A549 (cell line): ENCODE measurements at regions not wholly inside any gene's neighbourhood (a gene's known extent, or its start where the extent isn't known, plus 50 kb on each side); places are given as distances from the start of the nearest gene placed in this dataset.

Experiments used
- ATAC-seq, 2 experiments: fragments of 200-7000 bp in 1 of 2; fragments of >200 bp in 1 of 2; cut with Nextera tagmentation in 1 of 2; cut with Tn5 transposase in 1 of 2; 3 replicates each; pipeline versions ENCODE4 v1.8.0 to v1.9.1; 2018 to 2020; ENCODE audit warnings: mild to moderate bottlenecking in 1 of 2, moderate library complexity in 1 of 2
- CTCF ChIA-PET: fragments of 300-600 bp; sonication (Branson Sonifier 250); formaldehyde crosslinking; extraction: SDS; loops from one replicate; lab custom pipeline; 2021; ENCODE audit warnings: antibody characterized with exemption, inconsistent platforms; lab: Yijun Ruan, JAX
- POLR2A ChIA-PET: fragments of 350-600 bp; formaldehyde crosslinking; extraction: SDS; loops from one replicate; lab custom pipeline; 2021; ENCODE audit warnings: antibody characterized with exemption, inconsistent platforms; lab: Yijun Ruan, JAX
- DNase-seq, 2 experiments: peaks; one replicate each; pipeline versions ENCODE4 v3.0.0 to v3.0.0-alpha.2; 2011 to 2016; ENCODE audit warnings: low read depth in 1 of 2, low spot score in 1 of 2
- FAIRE-seq: peaks from 2 replicates; lab custom pipeline; 2011; peaks lifted over from hg19 to GRCh38; lab: Jason Lieb, UNC
- H3K27ac ChIP-seq, 2 experiments: fragments of >200 bp; sonication (Bioruptor Twin); formaldehyde crosslinking; 3 replicates each; pipeline ENCODE4 v1.5.1; 2016 to 2017
- H3K4me1 ChIP-seq: fragments of >200 bp; sonication (Bioruptor Twin); formaldehyde crosslinking; 3 replicates; pipeline ENCODE4 v1.6.1; 2016
- H3K4me2 ChIP-seq: fragments of >200 bp; sonication (Bioruptor Twin); formaldehyde crosslinking; 3 replicates; pipeline ENCODE4 v1.6.1; 2016
- H3K4me3 ChIP-seq: fragments of >200 bp; sonication (Bioruptor Twin); formaldehyde crosslinking; 3 replicates; pipeline ENCODE4 v1.5.1; 2016
- H3K9me3 ChIP-seq: fragments of >200 bp; sonication (Bioruptor Twin); formaldehyde crosslinking; 3 replicates; pipeline ENCODE4 v1.6.1; 2016
- ATOH8 ChIP-seq: fragments of 250-450 bp; sonication (Bioruptor Pico); IDR thresholded peaks from 2 replicates; pipeline ENCODE4 v1.5.0; 2020; ENCODE audit warnings: low read depth, mild to moderate bottlenecking, moderate library complexity
- BHLHE40 ChIP-seq: IDR thresholded peaks from 2 replicates; pipeline ENCODE4 v1.6.1; 2012; ENCODE audit warnings: low read depth, low read length, inconsistent platforms
- CBX2 ChIP-seq: fragments of 200-600 bp; sonication (generic); IDR thresholded peaks from 2 replicates; pipeline ENCODE4 v1.6.1; 2016; ENCODE audit warnings: low read depth, mild to moderate bottlenecking, borderline replicate concordance
- E2F6 ChIP-seq: IDR thresholded peaks from 2 replicates; pipeline ENCODE4 v1.6.1; 2012; ENCODE audit warnings: low read depth, borderline replicate concordance
- ELK1 ChIP-seq: fragments of 150-350 bp; IDR thresholded peaks from 2 replicates; pipeline ENCODE4 v1.6.1; 2014; ENCODE audit warnings: low read depth, mild to moderate bottlenecking, low read length
- FOXS1 ChIP-seq: fragments of 250-450 bp; sonication (Bioruptor Pico); IDR thresholded peaks from 2 replicates; pipeline ENCODE4 v1.5.0; 2020; ENCODE audit warnings: mild to moderate bottlenecking, moderate library complexity
- HES2 ChIP-seq: fragments of >200 bp; sonication (Bioruptor Twin); formaldehyde crosslinking; IDR thresholded peaks from 2 replicates; pipeline ENCODE4 v1.6.1; 2016
- HEYL ChIP-seq: fragments of 250-450 bp; sonication (Bioruptor Pico); IDR thresholded peaks from 2 replicates; pipeline ENCODE4 v1.8.0; 2021; ENCODE audit warnings: mild to moderate bottlenecking, moderate library complexity
- HMGXB4 ChIP-seq: fragments of 250-450 bp; sonication (Bioruptor Pico); IDR thresholded peaks from 2 replicates; pipeline ENCODE4 v1.5.0; 2021; ENCODE audit warnings: mild to moderate bottlenecking, moderate library complexity, borderline replicate concordance
- HOXB13 ChIP-seq: fragments of 250-450 bp; sonication (Bioruptor Pico); IDR thresholded peaks from 2 replicates; pipeline ENCODE4 v1.5.0; 2020; ENCODE audit warnings: low read depth, mild to moderate bottlenecking, moderate library complexity
- HOXB5 ChIP-seq: fragments of 250-450 bp; sonication (Bioruptor Pico); IDR thresholded peaks from 2 replicates; pipeline ENCODE4 v1.5.0; 2020; ENCODE audit warnings: mild to moderate bottlenecking, moderate library complexity
- RAD21 ChIP-seq, 2 experiments: fragments of >200 bp in 1 of 2; sonication (Bioruptor Twin) in 1 of 2; formaldehyde crosslinking in 1 of 2; IDR thresholded peaks in 1 of 2; conservative IDR thresholded peaks in 1 of 2; 2 replicates in 1 of 2; 3 replicates in 1 of 2; pipeline ENCODE4 v1.6.1; 2012 to 2018; ENCODE audit warnings: inconsistent platforms in 1 of 2
- RARB ChIP-seq: fragments of 250-450 bp; sonication (Bioruptor Pico); IDR thresholded peaks from 2 replicates; pipeline ENCODE4 v1.8.0; 2021; ENCODE audit warnings: mild to moderate bottlenecking, moderate library complexity
- REST ChIP-seq: fragments of 200-600 bp; sonication (generic); IDR thresholded peaks from 2 replicates; pipeline ENCODE4 v1.6.1; 2016; ENCODE audit warnings: antibody characterized with exemption, mild to moderate bottlenecking, moderate library complexity
- SMC3 ChIP-seq: fragments of >200 bp; sonication (Bioruptor Twin); formaldehyde crosslinking; IDR thresholded peaks from 3 replicates; pipeline ENCODE4 v1.6.1; 2018; ENCODE audit warnings: inconsistent platforms
- ZNF302 ChIP-seq: fragments of 250-450 bp; sonication (Bioruptor Pico); IDR thresholded peaks from 2 replicates; pipeline ENCODE4 v1.9.0; 2021; ENCODE audit warnings: inconsistent platforms, mild to moderate bottlenecking, moderate library complexity
- WGBS: methylation state at CpG from one replicate; pipeline ENCODE4 v1.1.6; 2017; ENCODE audit errors: missing lambda C conversion rate; 5-methylcytosine and 5-hydroxymethylcytosine counted together

- ChIA-PET CTCF (interaction anchor here (1.3 to 1.5 kb wide), 2 partner anchors 13 to 18 kb away, joined by 4 to 5 read pairs; no protein-coding TSS in a partner anchor), POLR2A (no interaction called here)
- no peak overlapping the region for H3K4me3 ChIP-seq
- no peak for TF ChIP-seq HOXB5
- no peak for TF ChIP-seq SMC3
- TF ChIP-seq REST, result no peak
- TF ChIP-seq E2F6, result no peak
- no peak for TF ChIP-seq FOXS1
- TF ChIP-seq BHLHE40, result no peak
- no peak for TF ChIP-seq HEYL (CRISPR knock-in tag)
- TF ChIP-seq ATOH8 (CRISPR knock-in tag), result no peak
- no peak for TF ChIP-seq HMGXB4 (CRISPR knock-in tag)
- TF ChIP-seq HOXB13 (CRISPR knock-in tag), result no peak
- no peak for TF ChIP-seq ELK1
- no peak for TF ChIP-seq CBX2
- TF ChIP-seq ZNF302, result no peak
- no peak for TF ChIP-seq HES2
- no peak for TF ChIP-seq RAD21 (conservative IDR thresholded peaks at IDR 0.05 in 1 of 2, IDR thresholded peaks at IDR 0.05 in 1 of 2)
- no peak for TF ChIP-seq RARB (CRISPR knock-in tag)
- FAIRE-seq (no peak), ATAC-seq (no peak), DNase-seq (no peak)
- H3K27ac ChIP-seq, result no peak overlapping the region
- no peaks in the 10 kb centered on the region for H3K9me3 ChIP-seq
- H3K4me2 ChIP-seq, result no peak overlapping the region
- no peaks in the 10 kb centered on the region for H3K4me1 ChIP-seq
- WGBS, result 79% methylated on average over 7 of the region's 7 CpGs
Measured at GRCh38 chr13:99898421-99898820, 73.1 kb downstream of the ZIC5 start.

GRCh38 chr13:99897076-99897440 is 74.5 kb downstream of the ZIC5 start:
- Histone ChIP-seq H3K4me1 (no peaks in the 10 kb centered on the region), H3K4me2 (no peak overlapping the region), H3K27ac (no peak overlapping the region), H3K4me3 (no peak overlapping the region), H3K9me3 (no peaks in the 10 kb centered on the region)
- ATAC-seq, result no peak
- POLR2A ChIA-PET, result no interaction called here
- no peak for TF ChIP-seq HEYL (CRISPR knock-in tag)
- DNase-seq, result no peak
- no peak for FAIRE-seq
- CTCF ChIA-PET, result no interaction called here
- WGBS, result 68% methylated on average over 7 of the region's 7 CpGs
